ENCODE measurements at regions not wholly inside any gene's neighbourhood (a gene's known extent, or its start where the extent isn't known, plus 50 kb on each side); places are given as distances from the start of the nearest gene placed in this dataset.

DNA sequence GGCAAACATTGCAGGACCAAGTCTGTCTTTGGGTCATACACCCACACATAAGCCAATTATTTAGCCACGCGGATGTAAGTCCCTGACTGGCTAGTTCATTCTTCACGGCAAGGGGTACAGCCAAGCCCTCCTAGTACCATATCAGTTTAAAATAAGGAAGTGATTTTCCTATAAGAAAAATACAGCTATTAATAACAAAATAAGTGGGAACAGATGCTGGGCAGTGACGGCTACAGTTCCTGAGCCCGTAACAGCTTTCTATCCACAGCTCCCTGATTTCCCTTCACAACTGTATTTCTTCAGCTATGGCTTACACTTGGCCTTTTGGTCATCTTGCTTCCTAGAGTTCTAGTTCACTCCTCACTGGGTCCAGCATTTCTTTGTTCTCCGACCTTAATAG, 542.4 kb upstream of the C16orf82 start:
- TF ChIP-seq, protein P1, sequence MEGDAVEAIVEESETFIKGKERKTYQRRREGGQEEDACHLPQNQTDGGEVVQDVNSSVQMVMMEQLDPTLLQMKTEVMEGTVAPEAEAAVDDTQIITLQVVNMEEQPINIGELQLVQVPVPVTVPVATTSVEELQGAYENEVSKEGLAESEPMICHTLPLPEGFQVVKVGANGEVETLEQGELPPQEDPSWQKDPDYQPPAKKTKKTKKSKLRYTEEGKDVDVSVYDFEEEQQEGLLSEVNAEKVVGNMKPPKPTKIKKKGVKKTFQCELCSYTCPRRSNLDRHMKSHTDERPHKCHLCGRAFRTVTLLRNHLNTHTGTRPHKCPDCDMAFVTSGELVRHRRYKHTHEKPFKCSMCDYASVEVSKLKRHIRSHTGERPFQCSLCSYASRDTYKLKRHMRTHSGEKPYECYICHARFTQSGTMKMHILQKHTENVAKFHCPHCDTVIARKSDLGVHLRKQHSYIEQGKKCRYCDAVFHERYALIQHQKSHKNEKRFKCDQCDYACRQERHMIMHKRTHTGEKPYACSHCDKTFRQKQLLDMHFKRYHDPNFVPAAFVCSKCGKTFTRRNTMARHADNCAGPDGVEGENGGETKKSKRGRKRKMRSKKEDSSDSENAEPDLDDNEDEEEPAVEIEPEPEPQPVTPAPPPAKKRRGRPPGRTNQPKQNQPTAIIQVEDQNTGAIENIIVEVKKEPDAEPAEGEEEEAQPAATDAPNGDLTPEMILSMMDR (IDR thresholded peaks at IDR 0.05; ENCODE audit: extremely low read depth, insufficient read depth, missing control alignments), result no peak
- in situ Hi-C loops (cut with MboI; ENCODE audit: low pct_unique_long_range_greater_than_20kb, low sequenced_read_pairs, unreplicated experiment), result no loop called here
- no peak for DNase-seq (ENCODE audit: low spot score)

DNA sequence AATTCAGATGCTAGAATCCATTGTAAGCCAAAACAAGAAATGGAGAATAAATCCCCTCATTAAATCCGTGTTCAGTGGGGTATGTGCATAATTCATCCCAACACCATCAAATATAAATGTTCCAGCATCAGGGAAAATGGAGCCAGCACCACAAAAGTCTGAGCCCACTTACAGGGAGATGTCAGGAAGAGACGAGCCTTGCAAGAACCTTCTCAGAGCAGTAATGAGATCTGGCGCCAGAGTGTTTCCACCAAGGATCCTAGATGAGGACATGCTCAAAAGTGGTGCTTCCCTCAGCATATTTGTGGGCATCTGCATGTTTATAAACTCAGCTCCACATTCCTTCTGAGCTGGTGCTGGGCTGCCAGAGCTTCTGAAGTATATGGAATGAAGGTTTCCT, 541.9 kb upstream of the C16orf82 start:
- in situ Hi-C loops (cut with MboI; ENCODE audit: low pct_unique_long_range_greater_than_20kb, low sequenced_read_pairs, unreplicated experiment), result no loop called here
- no peak for DNase-seq (ENCODE audit: low spot score)
- TF ChIP-seq, protein P1 (IDR thresholded peaks at IDR 0.05; ENCODE audit: extremely low read depth, insufficient read depth, missing control alignments), result no peak

DNA sequence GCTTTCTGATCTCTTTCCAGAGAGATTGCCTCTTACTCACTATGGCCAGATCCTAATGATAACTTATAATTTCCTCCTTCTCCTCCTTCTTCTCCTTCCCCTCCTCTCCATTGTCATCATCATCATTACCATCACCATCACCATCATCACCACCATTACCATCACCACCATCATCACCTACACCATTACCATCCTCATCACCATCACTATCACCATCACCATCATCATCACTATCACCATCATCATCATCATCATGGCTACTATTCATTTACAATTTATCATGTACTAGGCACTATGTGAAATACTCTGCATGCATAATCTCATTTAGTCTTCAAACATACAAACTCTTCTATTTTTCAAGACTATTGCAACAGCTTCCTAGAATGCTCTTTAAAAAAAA, 540.9 kb upstream of the C16orf82 start:
- DNase-seq (ENCODE audit: low spot score), result no peak
- TF ChIP-seq, protein P1 (IDR thresholded peaks at IDR 0.05; ENCODE audit: extremely low read depth, insufficient read depth, missing control alignments), result no peak
- in situ Hi-C loops (cut with MboI; ENCODE audit: low pct_unique_long_range_greater_than_20kb, low sequenced_read_pairs, unreplicated experiment), result no loop called here

DNA sequence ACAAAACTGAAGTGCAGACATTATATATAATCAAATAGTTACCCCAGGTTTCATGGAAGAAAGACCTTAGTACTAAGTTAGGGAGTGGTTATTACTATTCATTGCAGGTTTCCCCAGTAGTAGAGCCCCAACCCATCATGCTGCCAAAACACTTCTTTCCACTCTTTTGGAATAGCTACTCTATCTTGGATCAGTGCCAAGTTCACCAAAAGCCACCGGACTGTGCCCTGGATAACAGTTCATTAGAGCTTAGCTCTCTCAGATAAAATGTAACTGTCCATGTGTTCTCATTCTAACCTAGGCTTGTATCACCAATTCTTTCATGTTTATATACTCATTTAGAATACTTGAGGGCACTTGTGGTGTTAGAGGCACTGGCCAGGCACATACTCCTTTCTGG, 540.1 kb upstream of the C16orf82 start:
- no peak for DNase-seq (ENCODE audit: low spot score)
- in situ Hi-C loops (cut with MboI; ENCODE audit: low pct_unique_long_range_greater_than_20kb, low sequenced_read_pairs, unreplicated experiment), result no loop called here
- TF ChIP-seq, protein P1 (IDR thresholded peaks at IDR 0.05; ENCODE audit: extremely low read depth, insufficient read depth, missing control alignments), result no peak

DNA sequence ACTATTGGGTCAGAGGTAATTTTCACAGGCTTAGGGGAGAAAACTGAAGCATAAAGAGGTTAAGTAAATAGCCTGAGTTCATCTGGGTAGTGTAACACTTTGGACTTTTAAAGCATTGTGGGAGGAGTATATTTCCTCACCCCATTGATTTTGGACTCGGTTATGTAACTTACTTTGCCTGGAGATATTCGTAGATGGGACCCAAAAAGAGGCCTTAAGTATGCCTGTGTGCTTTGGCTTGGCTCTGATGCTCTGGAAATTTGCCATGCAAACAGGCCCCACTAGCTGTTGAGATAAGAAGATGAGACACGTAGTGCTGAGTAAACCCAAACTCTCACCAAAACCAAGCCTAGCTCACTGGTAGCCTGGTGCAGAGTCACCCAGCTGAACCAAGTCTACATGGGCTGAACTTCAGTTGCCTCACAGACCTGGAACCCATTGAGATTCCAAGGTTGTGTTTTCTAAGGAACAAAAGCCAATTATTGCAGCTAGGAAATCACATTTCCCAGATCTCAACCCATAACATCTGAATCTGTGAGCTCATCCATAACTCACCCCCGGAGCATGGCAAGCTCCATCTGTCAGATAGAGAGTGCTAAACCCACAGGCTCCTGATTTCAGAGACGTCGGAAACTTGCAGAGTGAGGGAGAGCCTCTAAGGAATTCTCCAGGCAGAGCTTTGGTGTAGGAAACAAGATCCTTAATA, 536.0 kb upstream of the C16orf82 start:
- DNase-seq (ENCODE audit: low spot score), result no peak
- in situ Hi-C loops (cut with MboI; ENCODE audit: low pct_unique_long_range_greater_than_20kb, low sequenced_read_pairs, unreplicated experiment), result no loop called here
- TF ChIP-seq, protein P1 (IDR thresholded peaks at IDR 0.05; ENCODE audit: extremely low read depth, insufficient read depth, missing control alignments), result no peak

DNA sequence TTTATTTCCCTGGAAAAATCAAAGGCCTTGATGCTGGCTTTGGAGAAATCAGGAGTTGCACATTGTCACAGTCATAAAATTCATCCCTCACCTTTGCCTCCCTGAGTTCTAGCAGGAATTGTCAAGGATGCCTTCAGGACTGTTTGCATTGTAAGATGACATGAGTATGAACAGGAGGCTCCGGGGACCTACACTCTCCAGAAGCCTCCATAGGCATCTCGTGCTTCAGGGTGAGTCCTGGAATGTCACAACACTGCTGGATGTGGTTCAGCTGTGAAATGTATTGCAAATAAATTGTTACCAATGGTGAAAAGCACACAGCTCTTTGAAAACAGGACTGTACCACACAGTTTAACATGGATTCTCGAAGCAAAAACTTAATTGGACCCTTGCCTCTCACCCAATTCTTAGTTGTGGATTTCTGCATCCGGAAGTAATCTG, 535.4 kb upstream of the C16orf82 start:
- in situ Hi-C loops (cut with MboI; ENCODE audit: low pct_unique_long_range_greater_than_20kb, low sequenced_read_pairs, unreplicated experiment), result no loop called here
- TF ChIP-seq, protein P1 (IDR thresholded peaks at IDR 0.05; ENCODE audit: extremely low read depth, insufficient read depth, missing control alignments), result no peak

More for the DNA sequence above, 535.4 kb upstream of the C16orf82 start:
- no peak for DNase-seq (ENCODE audit: low spot score)

Data from GM13977 (cell line).